Activated CD8-positive, alpha-beta T cell treated with anti-CD3 and anti-CD28 coated beads for 36 hours (primary cell): ENCODE measurements at regions not wholly inside any gene's neighbourhood (a gene's known extent, or its start where the extent isn't known, plus 50 kb on each side); places are given as distances from the start of the nearest gene placed in this dataset.

Experiments
- ATAC-seq: fragments of 200-7000 bp; cut with Tn5 transposase; one replicate; pipeline ENCODE4 v1.10.0; 2021; ENCODE audit warnings: mild to moderate bottlenecking, moderate library complexity
- CTCF ChIA-PET: fragments of 350-600 bp; sonication (Branson Sonifier 250); formaldehyde crosslinking; loops from one replicate; lab custom pipeline; 2021; ENCODE audit warnings: antibody characterized with exemption; lab: Charles Lee
- POLR2A ChIA-PET: fragments of 350-600 bp; sonication (Branson Sonifier 250); formaldehyde crosslinking; loops from one replicate; lab custom pipeline; 2021; ENCODE audit warnings: antibody characterized with exemption; lab: Charles Lee
- DNase-seq: peaks from one replicate; pipeline ENCODE4 v3.0.0-alpha.2; 2020
- H3K27ac Mint-ChIP-seq: one replicate; pipeline ENCODE4 v1.8.0; 2021; ENCODE audit warnings: mild to moderate bottlenecking, mixed read lengths
- H3K27me3 Mint-ChIP-seq: one replicate; pipeline ENCODE4 v1.8.0; 2021; ENCODE audit warnings: mixed read lengths
- H3K36me3 Mint-ChIP-seq: one replicate; pipeline ENCODE4 v1.8.0; 2021; ENCODE audit warnings: low read depth, mixed read lengths
- H3K4me1 Mint-ChIP-seq: one replicate; pipeline ENCODE4 v1.8.0; 2021; ENCODE audit warnings: low read depth, mixed read lengths
- H3K4me3 Mint-ChIP-seq: one replicate; pipeline ENCODE4 v1.8.0; 2021; ENCODE audit warnings: mild to moderate bottlenecking, moderate library complexity, mixed read lengths
- H3K9me3 Mint-ChIP-seq: one replicate; pipeline ENCODE4 v1.8.0; 2021; ENCODE audit warnings: mixed read lengths
- CTCF ChIP-seq: fragments of 200-600 bp; IDR thresholded peaks from one replicate; pipeline ENCODE4 v1.8.0; 2022; ENCODE audit warnings: antibody characterized with exemption, mild to moderate bottlenecking
- intact Hi-C: fragments of 100-400 bp; cut with micrococcal nuclease; formaldehyde crosslinking; loops from one replicate; pipeline ENCODE4 v1.10.0; 2022

- Mint-ChIP-seq H3K27me3 (peaks cover 2% of the 10 kb centered on the region), H3K27ac (no peak overlapping the region), H3K4me3 (no peak overlapping the region), H3K9me3 (no peaks in the 10 kb centered on the region), H3K36me3 (no peaks in the 10 kb centered on the region), H3K4me1 (no peaks in the 10 kb centered on the region)
- ChIA-PET CTCF (no interaction called here), POLR2A (no interaction called here)
- TF ChIP-seq CTCF: no peak
- intact Hi-C loops: no loop called here
- DNase-seq (no peak), ATAC-seq (no peak)
These were observed 213.5 kb upstream of the NRIP1 start for GRCh38 chr21:15278279-15278678.

- Mint-ChIP-seq H3K4me3 (no peak overlapping the region), H3K4me1 (no peaks in the 10 kb centered on the region), H3K27ac (no peak overlapping the region), H3K27me3 (peaks cover 2% of the 10 kb centered on the region), H3K9me3 (no peaks in the 10 kb centered on the region), H3K36me3 (no peaks in the 10 kb centered on the region)
- intact Hi-C loops: no loop called here
- ATAC-seq (no peak), DNase-seq (no peak)
- ChIA-PET CTCF (no interaction called here), POLR2A (no interaction called here)
- TF ChIP-seq CTCF: no peak
These were observed 214.1 kb upstream of the NRIP1 start for GRCh38 chr21:15278851-15279250.

GRCh38 chr21:15279482-15279881, 214.7 kb upstream of the NRIP1 start:
- Mint-ChIP-seq H3K4me1 (no peaks in the 10 kb centered on the region), H3K27me3 (peaks cover 2% of the 10 kb centered on the region), H3K27ac (no peak overlapping the region), H3K36me3 (no peaks in the 10 kb centered on the region), H3K9me3 (peaks cover 2% of the 10 kb centered on the region), H3K4me3 (no peak overlapping the region)
- no peak for ATAC-seq
- intact Hi-C loops: no loop called here
- TF ChIP-seq CTCF: no peak
- ChIA-PET POLR2A (no interaction called here), CTCF (no interaction called here)
- no peak for DNase-seq

- H3K9me3 Mint-ChIP-seq: peaks cover 2% of the 10 kb centered on the region
- H3K36me3 Mint-ChIP-seq: no peaks in the 10 kb centered on the region
- no peaks in the 10 kb centered on the region for H3K27me3 Mint-ChIP-seq
- POLR2A ChIA-PET: no interaction called here
- intact Hi-C loops: no loop called here
- H3K27ac Mint-ChIP-seq: no peak overlapping the region
- H3K4me3 Mint-ChIP-seq: no peak overlapping the region
- no peak for TF ChIP-seq CTCF
- H3K4me1 Mint-ChIP-seq: no peaks in the 10 kb centered on the region
- no peak for DNase-seq
- no peak for ATAC-seq
- CTCF ChIA-PET: no interaction called here
These were observed 216.9 kb upstream of the NRIP1 start for GRCh38 chr21:15281714-15282113.

- no peaks in the 10 kb centered on the region for H3K27me3 Mint-ChIP-seq
- H3K4me3 Mint-ChIP-seq: no peak overlapping the region
- CTCF ChIA-PET: no interaction called here
- intact Hi-C loops: no loop called here
- TF ChIP-seq CTCF: no peak
- peaks cover 2% of the 10 kb centered on the region for H3K9me3 Mint-ChIP-seq
- POLR2A ChIA-PET: no interaction called here
- no peak for ATAC-seq
- no peak overlapping the region for H3K27ac Mint-ChIP-seq
- DNase-seq: no peak
- no peaks in the 10 kb centered on the region for H3K4me1 Mint-ChIP-seq
- no peaks in the 10 kb centered on the region for H3K36me3 Mint-ChIP-seq
These were observed 217.9 kb upstream of the NRIP1 start for GRCh38 chr21:15282665-15283064.
